ENCODE measurements at regions not wholly inside any gene's neighbourhood (a gene's known extent, or its start where the extent isn't known, plus 50 kb on each side); places are given as distances from the start of the nearest gene placed in this dataset.

GRCh38 chr11:109051200-109051599 is 370.8 kb upstream of the C11orf87 start:
- TF ChIP-seq, protein P1, sequence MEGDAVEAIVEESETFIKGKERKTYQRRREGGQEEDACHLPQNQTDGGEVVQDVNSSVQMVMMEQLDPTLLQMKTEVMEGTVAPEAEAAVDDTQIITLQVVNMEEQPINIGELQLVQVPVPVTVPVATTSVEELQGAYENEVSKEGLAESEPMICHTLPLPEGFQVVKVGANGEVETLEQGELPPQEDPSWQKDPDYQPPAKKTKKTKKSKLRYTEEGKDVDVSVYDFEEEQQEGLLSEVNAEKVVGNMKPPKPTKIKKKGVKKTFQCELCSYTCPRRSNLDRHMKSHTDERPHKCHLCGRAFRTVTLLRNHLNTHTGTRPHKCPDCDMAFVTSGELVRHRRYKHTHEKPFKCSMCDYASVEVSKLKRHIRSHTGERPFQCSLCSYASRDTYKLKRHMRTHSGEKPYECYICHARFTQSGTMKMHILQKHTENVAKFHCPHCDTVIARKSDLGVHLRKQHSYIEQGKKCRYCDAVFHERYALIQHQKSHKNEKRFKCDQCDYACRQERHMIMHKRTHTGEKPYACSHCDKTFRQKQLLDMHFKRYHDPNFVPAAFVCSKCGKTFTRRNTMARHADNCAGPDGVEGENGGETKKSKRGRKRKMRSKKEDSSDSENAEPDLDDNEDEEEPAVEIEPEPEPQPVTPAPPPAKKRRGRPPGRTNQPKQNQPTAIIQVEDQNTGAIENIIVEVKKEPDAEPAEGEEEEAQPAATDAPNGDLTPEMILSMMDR (IDR thresholded peaks at IDR 0.05; ENCODE audit: borderline replicate concordance, extremely low read depth, low read length, poor library complexity, severe bottlenecking): no peak
- TF ChIP-seq EZH2 (IDR thresholded peaks at IDR 0.05; ENCODE audit: borderline replicate concordance, low read depth, low read length, severe bottlenecking): no peak
